IMR-90 (cell line): ENCODE measurements at regions not wholly inside any gene's neighbourhood (a gene's known extent, or its start where the extent isn't known, plus 50 kb on each side); places are given as distances from the start of the nearest gene placed in this dataset.

ENCODE experiments used
- ATAC-seq: fragments of 200-7000 bp; cut with Tn5 transposase; 2 replicates; pipeline ENCODE4 v1.9.1; 2020; ENCODE audit warnings: low read depth, mild to moderate bottlenecking, moderate library complexity
- BruUV-seq: library from RNA; stranded (reverse); fragments of 400-500 nt; replicated peaks from 2 replicates; lab custom pipeline; 2021; lab: Mats Ljungman, UMichigan
- CTCF ChIA-PET: fragments of 300-600 bp; formaldehyde crosslinking; extraction: SDS; loops from one replicate; lab custom pipeline; 2021; ENCODE audit warnings: antibody characterized with exemption; lab: Yijun Ruan, JAX
- POLR2A ChIA-PET: fragments of 300-600 bp; sonication (Branson Sonifier 250); formaldehyde crosslinking; loops from one replicate; lab custom pipeline; 2022; ENCODE audit warnings: antibody characterized with exemption; ENCODE audit not compliant: unreplicated experiment; lab: Charles Lee
- DNase-seq: peaks from one replicate; pipeline ENCODE4 v3.0.0; 2013
- H2AFZ ChIP-seq: replicated peaks from 2 replicates; pipeline ENCODE3; 2013; ENCODE audit warnings: low read length, mild to moderate bottlenecking; ENCODE audit not compliant: poor library complexity
- H2AK5ac ChIP-seq: 2 replicates; pipeline ENCODE4 v1.6.1; 2013; ENCODE audit warnings: low read depth, low read length, inconsistent platforms
- H2AK9ac ChIP-seq: replicated peaks from 2 replicates; pipeline ENCODE3; 2013; ENCODE audit warnings: mild to moderate bottlenecking, low read depth, low read length, moderate library complexity; ENCODE audit not compliant: poor library complexity
- H2BK120ac ChIP-seq: 2 replicates; pipeline ENCODE4 v1.6.1; 2013; ENCODE audit warnings: low read depth, low read length, inconsistent platforms
- H2BK15ac ChIP-seq: 3 replicates; pipeline ENCODE4 v1.6.1; 2013; ENCODE audit warnings: low read depth, low read length, inconsistent platforms
- H2BK20ac ChIP-seq: 2 replicates; pipeline ENCODE4 v1.6.1; 2013; ENCODE audit warnings: low read depth, mild to moderate bottlenecking, inconsistent platforms, low read length, moderate library complexity
- H2BK5ac ChIP-seq: 2 replicates; pipeline ENCODE4 v1.6.1; 2013; ENCODE audit warnings: mild to moderate bottlenecking, low read depth, low read length, inconsistent platforms; ENCODE audit not compliant: poor library complexity, severe bottlenecking
- H3K14ac ChIP-seq: replicated peaks from 2 replicates; pipeline ENCODE4 v1.6.1; 2013; ENCODE audit warnings: low read depth, low read length, inconsistent platforms
- H3K18ac ChIP-seq: 2 replicates; pipeline ENCODE4 v1.6.1; 2013; ENCODE audit warnings: low read depth, low read length, control low read depth
- H3K23ac ChIP-seq: 2 replicates; pipeline ENCODE4 v1.6.1; 2013; ENCODE audit warnings: low read depth, low read length, inconsistent platforms
- H3K27ac ChIP-seq: 2 replicates; pipeline ENCODE4 v1.5.1; 2013; ENCODE audit warnings: mild to moderate bottlenecking, control low read depth, low read length; ENCODE audit not compliant: insufficient read depth
- H3K27me3 ChIP-seq: 2 replicates; pipeline ENCODE4 v1.6.1; 2013; ENCODE audit warnings: low read length; ENCODE audit not compliant: control insufficient read depth, insufficient read depth
- H3K36me3 ChIP-seq: 2 replicates; pipeline ENCODE4 v1.6.1; 2013; ENCODE audit warnings: low read length, mixed read lengths; ENCODE audit not compliant: control insufficient read depth, insufficient read depth
- H3K4ac ChIP-seq: 2 replicates; pipeline ENCODE4 v1.6.1; 2013; ENCODE audit warnings: low read depth, low read length, inconsistent platforms
- H3K4me1 ChIP-seq: 2 replicates; pipeline ENCODE4 v1.6.1; 2013; ENCODE audit warnings: low read length, mixed read lengths; ENCODE audit not compliant: control insufficient read depth, insufficient read depth
- H3K4me2 ChIP-seq: 2 replicates; pipeline ENCODE4 v1.6.1; 2013; ENCODE audit warnings: low read depth, mild to moderate bottlenecking, control low read depth, low read length, moderate library complexity
- H3K4me3 ChIP-seq: 2 replicates; pipeline ENCODE4 v1.5.1; 2013; ENCODE audit warnings: low read depth, mild to moderate bottlenecking, control low read depth, low read length, moderate library complexity; ENCODE audit not compliant: insufficient read depth
- H3K56ac ChIP-seq: 2 replicates; pipeline ENCODE4 v1.6.1; 2013; ENCODE audit warnings: low read length, inconsistent platforms; ENCODE audit not compliant: insufficient read depth; ENCODE audit errors: extremely low read depth
- H3K79me1 ChIP-seq, 2 experiments: 2 replicates each; pipeline ENCODE4 v1.6.1; 2013; ENCODE audit warnings: low read length in 2 of 2, inconsistent platforms in 1 of 2, low read depth in 1 of 2
- H3K9ac ChIP-seq: 2 replicates; pipeline ENCODE4 v1.6.1; 2013; ENCODE audit warnings: low read depth, low read length, control low read depth
- H3K9me1 ChIP-seq: 2 replicates; pipeline ENCODE4 v1.6.1; 2013; ENCODE audit warnings: low read length, inconsistent platforms; ENCODE audit not compliant: insufficient read depth
- H3K9me3 ChIP-seq: 2 replicates; pipeline ENCODE4 v1.6.1; 2013; ENCODE audit warnings: low read length; ENCODE audit not compliant: control insufficient read depth, insufficient read depth
- H4K20me1 ChIP-seq: 2 replicates; pipeline ENCODE4 v1.6.1; 2013; ENCODE audit warnings: low read length, inconsistent platforms; ENCODE audit not compliant: insufficient read depth
- H4K5ac ChIP-seq: 2 replicates; pipeline ENCODE4 v1.6.1; 2013; ENCODE audit warnings: mild to moderate bottlenecking, low read depth, low read length, control low read depth
- H4K8ac ChIP-seq, 2 experiments: 2 replicates each; pipeline ENCODE4 v1.6.1; 2013; ENCODE audit warnings: low read depth in 2 of 2, low read length in 2 of 2, control low read depth in 1 of 2, inconsistent platforms in 1 of 2
- H4K91ac ChIP-seq: 2 replicates; pipeline ENCODE4 v1.6.1; 2013; ENCODE audit warnings: low read depth, low read length, inconsistent platforms; ENCODE audit not compliant: insufficient read depth
- MAFK ChIP-seq: IDR thresholded peaks from 2 replicates; pipeline ENCODE4 v1.6.1; 2012; ENCODE audit warnings: low read depth, low read length, improper control_type of control experiment
- MAZ ChIP-seq: IDR thresholded peaks from 2 replicates; pipeline ENCODE4 v1.6.1; 2012; ENCODE audit warnings: low read depth, mild to moderate bottlenecking, low read length, improper control_type of control experiment, moderate library complexity, borderline replicate concordance
- NFE2L2 ChIP-seq: fragments of 150-350 bp; IDR thresholded peaks from 2 replicates; pipeline ENCODE4 v1.6.1; 2016; ENCODE audit warnings: low read depth, mild to moderate bottlenecking, low read length
- RFX5 ChIP-seq: IDR thresholded peaks from 2 replicates; pipeline ENCODE4 v1.8.0; 2012; ENCODE audit warnings: low read depth, mild to moderate bottlenecking, low read length, moderate library complexity
- WGBS, 2 experiments: methylation state at CpG; one replicate each; pipeline versions ENCODE4 v1.1.5 to v1.1.7; 2013; ENCODE audit warnings: missing lambda C conversion rate in 2 of 2; ENCODE audit not compliant: insufficient read length in 1 of 2; ENCODE audit errors: extremely low coverage in 2 of 2; 5-methylcytosine and 5-hydroxymethylcytosine counted together
- dilution Hi-C: fragments of 300-500 bp; cut with HindIII; formaldehyde crosslinking; loops from one replicate; pipeline ENCODE4 v1.14.3; 2018; ENCODE audit warnings: low sequenced_read_pairs; ENCODE audit not compliant: unreplicated experiment
- in situ Hi-C: fragments of 300-500 bp; cut with MboI; formaldehyde crosslinking; loops from 3 replicates; pipeline ENCODE4 v1.14.3; 2019; ENCODE audit warnings: low sequenced_read_pairs, inconsistent platforms, mixed read lengths
- intact Hi-C: fragments of 100-400 bp; cut with micrococcal nuclease; formaldehyde crosslinking; loops from 2 replicates; pipeline ENCODE4 v1.10.0; 2022
- TF ChIP-seq, protein P1 (sequence below): conservative IDR thresholded peaks from 2 replicates; pipeline ENCODE4 v1.5.1; 2012; ENCODE audit warnings: mild to moderate bottlenecking, low read depth, low read length, improper control_type of control experiment
- TF ChIP-seq, protein P2 (sequence below): fragments of 150-350 bp; IDR thresholded peaks from 2 replicates; pipeline ENCODE4 v1.6.1; 2017; ENCODE audit warnings: mild to moderate bottlenecking, antibody characterized with exemption, low read length, low read depth

DNA sequence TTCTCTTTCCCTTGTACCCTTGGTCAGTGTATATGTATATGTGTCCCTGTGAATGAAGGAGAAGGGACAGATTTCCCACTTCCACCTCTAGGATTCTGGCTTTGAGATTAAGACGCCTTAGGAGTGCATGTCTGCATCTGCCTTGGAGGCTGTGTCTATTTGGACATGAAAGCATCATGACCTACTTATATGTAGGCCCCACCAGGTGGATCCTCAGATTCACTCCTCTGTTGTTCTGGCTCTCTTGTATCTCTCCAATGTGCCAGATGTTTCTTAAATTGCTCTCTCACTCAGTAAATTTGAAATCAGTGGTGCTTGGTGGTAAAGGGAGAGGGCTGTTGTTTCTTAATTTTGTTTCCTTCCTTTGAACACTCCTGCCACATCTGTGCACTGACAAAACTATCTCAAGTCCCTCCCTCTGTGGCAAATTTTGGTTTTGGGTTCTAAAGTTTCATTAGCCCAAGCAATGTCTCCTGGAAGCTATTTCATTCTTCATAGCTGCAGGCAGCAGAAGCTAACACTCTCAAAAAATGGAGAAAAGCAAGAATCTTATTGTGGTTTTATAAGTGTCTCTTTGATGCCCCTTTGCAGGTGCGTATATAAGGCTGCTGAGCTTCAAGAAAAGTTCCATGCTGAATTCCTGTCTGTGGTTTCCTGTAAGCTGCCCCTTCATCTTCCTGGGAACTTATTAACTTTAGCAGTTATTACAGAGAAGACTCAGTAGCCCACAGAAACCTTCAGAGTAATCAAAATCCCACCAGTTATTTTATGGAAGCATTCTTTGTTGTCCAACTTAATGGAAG is 179.7 kb upstream of the SETBP1 start:
- dilution Hi-C loops (no loop called here), in situ Hi-C loops (no loop called here), intact Hi-C loops (no loop called here)
- Histone ChIP-seq H2AFZ (no peak overlapping the region), H4K5ac (no peak overlapping the region), H3K4me2 (no peak overlapping the region), H3K18ac (no peak overlapping the region), H4K91ac (no peak overlapping the region), H3K79me1 (no peaks in the 10 kb centered on the region), H3K14ac (no peak overlapping the region), H2BK120ac (no peak overlapping the region), H2BK5ac (no peak overlapping the region), H4K8ac (no peak overlapping the region), H3K9me1 (no peaks in the 10 kb centered on the region), H3K27me3 (no peaks in the 10 kb centered on the region), H3K4me1 (no peaks in the 10 kb centered on the region), H2AK5ac (no peak overlapping the region), H2BK15ac (no peak overlapping the region), H3K4me3 (no peak overlapping the region), H3K9me3 (no peaks in the 10 kb centered on the region), H2BK20ac (no peak overlapping the region), H3K23ac (no peak overlapping the region), H4K20me1 (no peaks in the 10 kb centered on the region), H3K27ac (no peak overlapping the region), H3K4ac (no peak overlapping the region), H3K9ac (no peak overlapping the region), H3K36me3 (no peaks in the 10 kb centered on the region), H3K56ac (no peak overlapping the region), H2AK9ac (no peak overlapping the region)
- no peak for DNase-seq
- BruUV-seq, result no TSS peak
- ATAC-seq, result no peak
- no CpG with 5 or more reads among the region's 2 CpGs for WGBS, 2 experiments
- CTCF ChIA-PET, result no interaction called here
- TF ChIP-seq, protein P1, sequence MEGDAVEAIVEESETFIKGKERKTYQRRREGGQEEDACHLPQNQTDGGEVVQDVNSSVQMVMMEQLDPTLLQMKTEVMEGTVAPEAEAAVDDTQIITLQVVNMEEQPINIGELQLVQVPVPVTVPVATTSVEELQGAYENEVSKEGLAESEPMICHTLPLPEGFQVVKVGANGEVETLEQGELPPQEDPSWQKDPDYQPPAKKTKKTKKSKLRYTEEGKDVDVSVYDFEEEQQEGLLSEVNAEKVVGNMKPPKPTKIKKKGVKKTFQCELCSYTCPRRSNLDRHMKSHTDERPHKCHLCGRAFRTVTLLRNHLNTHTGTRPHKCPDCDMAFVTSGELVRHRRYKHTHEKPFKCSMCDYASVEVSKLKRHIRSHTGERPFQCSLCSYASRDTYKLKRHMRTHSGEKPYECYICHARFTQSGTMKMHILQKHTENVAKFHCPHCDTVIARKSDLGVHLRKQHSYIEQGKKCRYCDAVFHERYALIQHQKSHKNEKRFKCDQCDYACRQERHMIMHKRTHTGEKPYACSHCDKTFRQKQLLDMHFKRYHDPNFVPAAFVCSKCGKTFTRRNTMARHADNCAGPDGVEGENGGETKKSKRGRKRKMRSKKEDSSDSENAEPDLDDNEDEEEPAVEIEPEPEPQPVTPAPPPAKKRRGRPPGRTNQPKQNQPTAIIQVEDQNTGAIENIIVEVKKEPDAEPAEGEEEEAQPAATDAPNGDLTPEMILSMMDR, result no peak
- TF ChIP-seq MAZ, result no peak
- TF ChIP-seq, protein P2, sequence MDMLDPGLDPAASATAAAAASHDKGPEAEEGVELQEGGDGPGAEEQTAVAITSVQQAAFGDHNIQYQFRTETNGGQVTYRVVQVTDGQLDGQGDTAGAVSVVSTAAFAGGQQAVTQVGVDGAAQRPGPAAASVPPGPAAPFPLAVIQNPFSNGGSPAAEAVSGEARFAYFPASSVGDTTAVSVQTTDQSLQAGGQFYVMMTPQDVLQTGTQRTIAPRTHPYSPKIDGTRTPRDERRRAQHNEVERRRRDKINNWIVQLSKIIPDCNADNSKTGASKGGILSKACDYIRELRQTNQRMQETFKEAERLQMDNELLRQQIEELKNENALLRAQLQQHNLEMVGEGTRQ, result no peak
- no peak for TF ChIP-seq MAFK
- no peak for TF ChIP-seq RFX5
- TF ChIP-seq NFE2L2, result no peak
- POLR2A ChIA-PET, result no interaction called here
